ENCODE measurements at regions not wholly inside any gene's neighbourhood (a gene's known extent, or its start where the extent isn't known, plus 50 kb on each side); places are given as distances from the start of the nearest gene placed in this dataset.

GRCh38 chr10:124285587-124286527 lies 132.9 kb downstream of the OAT start:
- DNase-seq, result no peak

- no peak for DNase-seq
Observed at GRCh38 chr10:124283949-124284250, 134.8 kb downstream of the OAT start.

GRCh38 chr10:124283215-124283948 lies 135.3 kb downstream of the OAT start:
- no peak for DNase-seq

- DNase-seq, result no peak
Observed at GRCh38 chr10:124282326-124282725, 136.4 kb downstream of the OAT start.

- no peak for DNase-seq
Observed at GRCh38 chr10:124281666-124282065, 137.1 kb downstream of the OAT start.

- DNase-seq, result no peak
Observed at GRCh38 chr10:124280916-124281315, 137.8 kb downstream of the OAT start.

- no peak for DNase-seq
Observed at GRCh38 chr10:124279882-124280281, 138.8 kb downstream of the OAT start.

- no peak for DNase-seq
Observed at GRCh38 chr10:124279298-124279697, 139.4 kb downstream of the OAT start.

GRCh38 chr10:124278356-124278755 lies 140.4 kb downstream of the OAT start:
- no peak for DNase-seq

- DNase-seq, result no peak
Observed at GRCh38 chr10:124273141-124273540, 145.6 kb downstream of the OAT start.

GRCh38 chr10:124271676-124272075 lies 147.0 kb downstream of the OAT start:
- DNase-seq, result no peak

- DNase-seq, result no peak
Observed at GRCh38 chr10:124270530-124271327, 148.0 kb downstream of the OAT start.

- DNase-seq, result no peak
Observed at GRCh38 chr10:124268976-124269375, 149.7 kb downstream of the OAT start.

GRCh38 chr10:124267911-124268549 lies 150.7 kb downstream of the OAT start:
- no peak for DNase-seq

- no peak for DNase-seq
Observed at GRCh38 chr10:124267231-124267885, 151.4 kb downstream of the OAT start.

- DNase-seq, result no peak
Observed at GRCh38 chr10:124266468-124267230, 152.1 kb downstream of the OAT start.

- no peak for DNase-seq
Observed at GRCh38 chr10:124265776-124266467, 152.8 kb downstream of the OAT start.

GRCh38 chr10:124265391-124265745 lies 153.4 kb downstream of the OAT start:
- no peak for DNase-seq

GRCh38 chr10:124264711-124265390 lies 153.9 kb downstream of the OAT start:
- DNase-seq, result no peak

- no peak for DNase-seq
Observed at GRCh38 chr10:124264271-124264670, 154.5 kb downstream of the OAT start.

Measured in CD4-positive, alpha-beta T cell treated with Interleukin-17A for 4 hours (primary cell).